Prostate gland (tissue), 2 donors: ENCODE measurements at regions not wholly inside any gene's neighbourhood (a gene's known extent, or its start where the extent isn't known, plus 50 kb on each side); places are given as distances from the start of the nearest gene placed in this dataset.

Source experiments
- DNase-seq: peaks from one replicate; pipeline ENCODE4 v3.0.0-alpha.2; 2019; ENCODE audit warnings: low spot score
- H3K27ac ChIP-seq, 2 donors: fragments of 200-600 bp; sonication (generic); 2 replicates each; pipeline ENCODE4 v1.5.1; 2017 to 2019
- H3K27me3 ChIP-seq: fragments of 200-600 bp; sonication (generic); replicated peaks from 2 replicates; pipeline ENCODE4 v1.5.1; 2019; ENCODE audit not compliant: insufficient read depth
- H3K36me3 ChIP-seq, 2 donors: fragments of 200-600 bp; sonication (generic); 1 replicate in 1 of 2; 2 replicates in 1 of 2; pipeline versions ENCODE4 v1.5.1 to v1.8.1; 2017 to 2019
- H3K4me1 ChIP-seq: fragments of 200-600 bp; sonication (generic); replicated peaks from 2 replicates; pipeline ENCODE4 v1.5.1; 2019
- H3K4me3 ChIP-seq, 2 donors: fragments of 200-600 bp; sonication (generic); 2 replicates each; pipeline ENCODE4 v1.5.1; 2017 to 2019
- H3K9me3 ChIP-seq: fragments of 200-600 bp; sonication (generic); 2 replicates; pipeline ENCODE4 v1.5.1; 2017
- CTCF ChIP-seq, 4 experiments: fragments of 200-600 bp in 2 of 4; fragments of 450-650 bp in 2 of 4; sonication (generic) in 2 of 4; IDR thresholded peaks; 1 replicate in 3 of 4; 2 replicates in 1 of 4; pipeline ENCODE4 v1.5.1; 2016 to 2019; ENCODE audit warnings: antibody characterized with exemption in 4 of 4, mild to moderate bottlenecking in 2 of 4, moderate library complexity in 2 of 4
- POLR2A ChIP-seq: fragments of 450-650 bp; IDR thresholded peaks from one replicate; pipeline ENCODE4 v1.6.1; 2016; ENCODE audit warnings: antibody characterized with exemption, mild to moderate bottlenecking
- POLR2AphosphoS5 ChIP-seq: sonication (generic); formaldehyde crosslinking; IDR thresholded peaks from one replicate; pipeline ENCODE4 v1.6.1; 2017; ENCODE audit warnings: antibody characterized with exemption
- WGBS: methylation state at CpG from one replicate; pipeline ENCODE4 v1.1.5; 2018; 5-methylcytosine and 5-hydroxymethylcytosine counted together
- intact Hi-C: fragments of 100-400 bp; cut with DNase I; formaldehyde crosslinking; loops from one replicate; pipeline ENCODE4 v1.14.2; 2022

GRCh38 chr5:125306741-125307140 lies 560.3 kb upstream of the ZNF608 start:
- no peak for DNase-seq
- H3K27ac ChIP-seq: no peak overlapping the region
- H3K27me3 ChIP-seq: no peaks in the 10 kb centered on the region
- TF ChIP-seq POLR2AphosphoS5: no peak
- no peaks in the 10 kb centered on the region for H3K36me3 ChIP-seq
- no peaks in the 10 kb centered on the region for H3K9me3 ChIP-seq
- no peaks in the 10 kb centered on the region for H3K4me1 ChIP-seq
- no peak overlapping the region for H3K4me3 ChIP-seq
- intact Hi-C loops: no loop called here
- 96% methylated on average over 3 of the region's 3 CpGs for whole genome bisulfite sequencing

GRCh38 chr5:125310749-125311148 lies 564.3 kb upstream of the ZNF608 start:
- intact Hi-C loops: no loop called here

GRCh38 chr5:125311743-125312142 lies 565.3 kb upstream of the ZNF608 start:
- H3K4me3 ChIP-seq: no peak overlapping the region
- H3K4me1 ChIP-seq: no peaks in the 10 kb centered on the region
- H3K27me3 ChIP-seq: no peaks in the 10 kb centered on the region
- DNase-seq: no peak
- no peaks in the 10 kb centered on the region for H3K36me3 ChIP-seq
- 90% methylated on average over 1 of the region's 1 CpG for WGBS
- TF ChIP-seq CTCF (IDR thresholded peaks at IDR 0.05) (no peak), POLR2A (no peak), POLR2AphosphoS5 (no peak)
- intact Hi-C loops: no loop called here
- H3K27ac ChIP-seq: no peak overlapping the region
- no peaks in the 10 kb centered on the region for H3K9me3 ChIP-seq

More at GRCh38 chr5:125310749-125311148, 564.3 kb upstream of the ZNF608 start:
- DNase-seq: no peak
- TF ChIP-seq POLR2AphosphoS5 (no peak), POLR2A (no peak), CTCF (IDR thresholded peaks at IDR 0.05) (no peak)
- no peak overlapping the region for H3K4me3 ChIP-seq
- no peaks in the 10 kb centered on the region for H3K9me3 ChIP-seq
- H3K36me3 ChIP-seq: no peaks in the 10 kb centered on the region
- H3K27ac ChIP-seq: no peak overlapping the region
- no peaks in the 10 kb centered on the region for H3K27me3 ChIP-seq
- no peaks in the 10 kb centered on the region for H3K4me1 ChIP-seq

DNA sequence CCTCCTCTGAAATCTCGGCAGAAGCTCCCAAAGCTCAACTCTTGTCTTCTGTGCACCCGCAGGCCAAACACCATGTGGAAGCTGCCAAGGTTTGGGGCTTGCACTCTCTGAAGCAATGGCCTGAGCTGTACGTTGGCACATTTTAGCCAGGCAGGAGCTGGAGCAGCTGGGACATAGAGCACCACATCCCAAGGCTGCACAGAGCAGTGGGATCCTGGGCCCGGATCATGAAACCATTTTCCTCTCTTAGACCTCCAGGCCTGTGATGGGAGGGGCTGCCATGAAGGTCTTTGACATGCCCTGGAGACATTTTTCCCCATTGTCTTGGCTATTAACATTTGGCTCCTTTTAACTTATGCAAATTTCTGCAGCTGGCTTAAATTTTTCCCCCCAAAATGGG lies 567.1 kb upstream of the ZNF608 start:
- Histone ChIP-seq H3K4me3 (no peak overlapping the region), H3K4me1 (no peaks in the 10 kb centered on the region), H3K36me3 (no peaks in the 10 kb centered on the region), H3K27ac (no peak overlapping the region), H3K9me3 (no peaks in the 10 kb centered on the region), H3K27me3 (no peaks in the 10 kb centered on the region)
- TF ChIP-seq CTCF (IDR thresholded peaks at IDR 0.05) (no peak), POLR2AphosphoS5 (no peak), POLR2A (no peak)
- WGBS: 94% methylated on average over 4 of the region's 4 CpGs
- DNase-seq: no peak
- intact Hi-C loops: no loop called here

- Histone ChIP-seq H3K27me3 (no peaks in the 10 kb centered on the region), H3K27ac (no peak overlapping the region), H3K4me1 (no peaks in the 10 kb centered on the region), H3K4me3 (no peak overlapping the region), H3K9me3 (no peaks in the 10 kb centered on the region), H3K36me3 (no peaks in the 10 kb centered on the region)
- whole genome bisulfite sequencing: 89% methylated on average over 1 of the region's 1 CpG
- DNase-seq: no peak
- TF ChIP-seq CTCF (IDR thresholded peaks at IDR 0.05): no peak
- TF ChIP-seq POLR2AphosphoS5: no peak
- no peak for TF ChIP-seq POLR2A
- intact Hi-C loops: no loop called here
Measured at GRCh38 chr5:125315306-125315705, 568.9 kb upstream of the ZNF608 start.
